ENCODE measurements at regions not wholly inside any gene's neighbourhood (a gene's known extent, or its start where the extent isn't known, plus 50 kb on each side); places are given as distances from the start of the nearest gene placed in this dataset.

DNA sequence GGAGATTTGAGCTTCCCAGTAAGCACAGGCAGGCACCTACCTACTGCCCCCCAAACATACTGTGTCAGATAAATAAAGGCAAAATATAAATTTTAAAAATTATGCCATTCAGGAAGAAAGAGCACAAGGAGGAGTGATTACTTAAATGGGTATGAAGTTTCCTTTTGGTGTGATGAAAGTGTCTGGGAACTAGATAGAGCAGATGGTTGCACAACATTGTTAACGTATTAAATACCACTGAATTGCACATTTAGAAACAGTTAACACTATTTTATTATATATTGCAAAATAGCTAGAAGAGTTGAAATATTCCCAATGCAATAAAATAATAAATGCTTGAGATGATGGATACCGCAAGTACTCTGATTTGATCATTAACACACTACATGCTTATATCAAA lies 374.7 kb upstream of the FGF13 start:
- no peaks in the 10 kb centered on the region for H3K4me1 ChIP-seq
- H3K27ac ChIP-seq, result no peak overlapping the region
- no peak for DNase-seq
- H3K27me3 ChIP-seq, result no peaks in the 10 kb centered on the region
- H3K4me3 ChIP-seq, result no peak overlapping the region
- intact Hi-C loops (cut with DNase I; ENCODE audit: low total_unique reads), result no loop called here
- no peaks in the 10 kb centered on the region for H3K9me3 ChIP-seq
- no peaks in the 10 kb centered on the region for H3K36me3 ChIP-seq
- no peak for TF ChIP-seq POLR2A (IDR thresholded peaks at IDR 0.05)
- TF ChIP-seq, protein P1, sequence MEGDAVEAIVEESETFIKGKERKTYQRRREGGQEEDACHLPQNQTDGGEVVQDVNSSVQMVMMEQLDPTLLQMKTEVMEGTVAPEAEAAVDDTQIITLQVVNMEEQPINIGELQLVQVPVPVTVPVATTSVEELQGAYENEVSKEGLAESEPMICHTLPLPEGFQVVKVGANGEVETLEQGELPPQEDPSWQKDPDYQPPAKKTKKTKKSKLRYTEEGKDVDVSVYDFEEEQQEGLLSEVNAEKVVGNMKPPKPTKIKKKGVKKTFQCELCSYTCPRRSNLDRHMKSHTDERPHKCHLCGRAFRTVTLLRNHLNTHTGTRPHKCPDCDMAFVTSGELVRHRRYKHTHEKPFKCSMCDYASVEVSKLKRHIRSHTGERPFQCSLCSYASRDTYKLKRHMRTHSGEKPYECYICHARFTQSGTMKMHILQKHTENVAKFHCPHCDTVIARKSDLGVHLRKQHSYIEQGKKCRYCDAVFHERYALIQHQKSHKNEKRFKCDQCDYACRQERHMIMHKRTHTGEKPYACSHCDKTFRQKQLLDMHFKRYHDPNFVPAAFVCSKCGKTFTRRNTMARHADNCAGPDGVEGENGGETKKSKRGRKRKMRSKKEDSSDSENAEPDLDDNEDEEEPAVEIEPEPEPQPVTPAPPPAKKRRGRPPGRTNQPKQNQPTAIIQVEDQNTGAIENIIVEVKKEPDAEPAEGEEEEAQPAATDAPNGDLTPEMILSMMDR (IDR thresholded peaks at IDR 0.05), result no peak

DNA sequence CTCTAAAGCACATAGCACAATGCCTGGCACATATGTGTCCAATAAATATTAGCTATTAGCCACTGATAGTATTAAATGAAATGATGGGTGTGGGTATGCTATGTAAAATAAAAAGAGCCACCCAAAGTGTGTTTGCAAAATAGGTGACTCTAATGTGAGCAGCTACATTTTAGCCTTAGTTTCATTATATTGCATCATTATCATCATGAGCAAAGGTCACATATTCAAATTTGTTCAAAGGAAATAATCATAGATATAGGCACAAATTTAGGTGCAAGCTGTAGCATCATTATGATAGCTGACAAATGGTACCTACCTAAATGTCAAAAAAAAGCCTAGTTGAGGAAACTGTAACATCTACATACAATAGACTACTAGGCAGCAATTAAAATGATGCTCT lies 373.9 kb upstream of the FGF13 start:
- Histone ChIP-seq H3K4me3 (no peak overlapping the region), H3K27ac (no peak overlapping the region), H3K9me3 (no peaks in the 10 kb centered on the region), H3K36me3 (no peaks in the 10 kb centered on the region), H3K4me1 (no peaks in the 10 kb centered on the region), H3K27me3 (no peaks in the 10 kb centered on the region)
- DNase-seq, result no peak
- no peak for TF ChIP-seq POLR2A (IDR thresholded peaks at IDR 0.05)
- TF ChIP-seq, protein P1 (IDR thresholded peaks at IDR 0.05), result no peak
- intact Hi-C loops (cut with DNase I; ENCODE audit: low total_unique reads), result no loop called here

DNA sequence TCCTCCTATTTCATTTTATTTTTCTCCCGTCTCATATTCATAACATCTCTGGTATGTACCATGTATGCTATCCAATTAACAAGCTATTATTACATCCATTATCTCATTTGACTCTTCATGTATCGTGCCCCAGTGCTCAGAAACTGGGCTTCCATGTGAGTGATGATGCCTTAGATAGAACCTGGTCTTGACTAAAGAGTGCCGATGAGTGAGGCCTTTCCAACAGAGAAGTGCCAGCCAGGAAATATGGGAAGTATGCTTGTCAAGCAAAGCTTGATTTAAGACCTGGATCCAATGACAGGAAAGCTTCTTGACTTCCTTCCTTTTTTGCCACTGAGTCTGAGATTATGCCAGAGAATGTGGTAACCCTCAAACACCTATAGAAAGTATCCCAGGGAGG lies 371.7 kb upstream of the FGF13 start:
- Histone ChIP-seq H3K4me1 (no peaks in the 10 kb centered on the region), H3K27me3 (no peaks in the 10 kb centered on the region), H3K27ac (no peak overlapping the region), H3K36me3 (no peaks in the 10 kb centered on the region), H3K9me3 (no peaks in the 10 kb centered on the region), H3K4me3 (no peak overlapping the region)
- DNase-seq, result no peak
- TF ChIP-seq POLR2A (IDR thresholded peaks at IDR 0.05), result no peak
- TF ChIP-seq, protein P1 (IDR thresholded peaks at IDR 0.05), result no peak
- intact Hi-C loops (cut with DNase I; ENCODE audit: low total_unique reads), result no loop called here

DNA sequence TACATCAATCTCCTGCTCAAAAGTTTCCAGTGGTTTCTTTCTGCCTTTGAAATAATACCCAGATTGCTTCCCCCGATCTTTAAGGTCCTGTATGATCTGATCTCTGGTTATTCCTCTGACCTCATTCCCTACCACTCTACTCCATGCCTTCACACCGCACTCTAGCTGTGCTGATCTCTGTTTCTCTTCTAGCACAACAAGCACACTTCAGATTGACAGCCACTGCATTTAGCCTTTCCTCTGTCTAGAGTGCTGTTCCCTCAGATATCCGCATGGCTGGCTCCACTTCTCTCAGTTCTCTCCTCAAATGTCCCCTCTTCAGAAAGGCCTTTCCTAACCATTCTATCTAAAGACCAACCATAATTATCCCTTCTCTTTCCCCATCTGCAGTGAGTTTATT lies 370.4 kb upstream of the FGF13 start:
- H3K4me3 ChIP-seq, result no peak overlapping the region
- no peaks in the 10 kb centered on the region for H3K4me1 ChIP-seq
- no peak for TF ChIP-seq POLR2A (IDR thresholded peaks at IDR 0.05)
- TF ChIP-seq, protein P1 (IDR thresholded peaks at IDR 0.05), result no peak
- H3K27ac ChIP-seq, result no peak overlapping the region
- intact Hi-C loops (cut with DNase I; ENCODE audit: low total_unique reads), result no loop called here
- H3K9me3 ChIP-seq, result no peaks in the 10 kb centered on the region
- DNase-seq, result no peak
- H3K36me3 ChIP-seq, result no peaks in the 10 kb centered on the region
- H3K27me3 ChIP-seq, result no peaks in the 10 kb centered on the region

DNA sequence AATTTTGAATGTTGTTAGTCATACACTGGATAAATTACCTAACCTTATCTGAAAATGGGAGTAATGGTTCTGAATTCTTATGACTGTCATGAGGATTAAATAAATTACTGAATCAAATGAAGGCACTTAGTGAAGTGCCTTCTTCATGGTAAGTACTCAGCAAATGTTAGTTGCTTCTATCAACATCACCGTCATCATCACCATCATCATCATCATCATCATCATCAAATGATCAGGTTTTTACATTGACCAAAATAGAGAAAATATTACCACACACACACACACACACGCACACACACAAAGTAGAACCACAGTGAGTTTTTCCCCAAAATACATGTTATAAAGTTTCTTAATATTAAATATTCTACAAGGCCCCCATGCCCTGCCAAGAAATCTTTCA lies 368.3 kb upstream of the FGF13 start:
- no peak overlapping the region for H3K4me3 ChIP-seq
- no peaks in the 10 kb centered on the region for H3K4me1 ChIP-seq
- H3K9me3 ChIP-seq, result no peaks in the 10 kb centered on the region
- intact Hi-C loops (cut with DNase I; ENCODE audit: low total_unique reads), result no loop called here
- H3K27ac ChIP-seq, result no peak overlapping the region
- H3K27me3 ChIP-seq, result no peaks in the 10 kb centered on the region
- H3K36me3 ChIP-seq, result no peaks in the 10 kb centered on the region
- TF ChIP-seq, protein P1 (IDR thresholded peaks at IDR 0.05), result no peak
- TF ChIP-seq POLR2A (IDR thresholded peaks at IDR 0.05), result no peak
- no peak for DNase-seq
